Endothelial cell of umbilical vein (primary cell): ENCODE measurements at regions not wholly inside any gene's neighbourhood (a gene's known extent, or its start where the extent isn't known, plus 50 kb on each side); places are given as distances from the start of the nearest gene placed in this dataset.

Source experiments
- BruUV-seq: library from RNA; stranded (reverse); fragments of 400-500 nt; replicated peaks from 2 replicates; lab custom pipeline; 2021; lab: Mats Ljungman, UMichigan
- CTCF ChIA-PET: fragments of 300-600, 350-600 bp; sonication (Branson Sonifier 250); formaldehyde crosslinking; loops from one replicate; lab custom pipeline; 2021; ENCODE audit warnings: antibody characterized with exemption, inconsistent platforms; lab: Charles Lee
- POLR2A ChIA-PET: fragments of 300-600, 350-600 bp; sonication (Branson Sonifier 250); formaldehyde crosslinking; loops from one replicate; lab custom pipeline; 2021; ENCODE audit warnings: antibody characterized with exemption, inconsistent platforms; lab: Charles Lee
- DNase-seq: peaks from one replicate; pipeline ENCODE4 v3.0.0-alpha.2; 2011; ENCODE audit warnings: low read depth, low spot score
- FAIRE-seq: peaks from 2 replicates; lab custom pipeline; 2011; peaks lifted over from hg19 to GRCh38; lab: Jason Lieb, UNC
- H2AFZ ChIP-seq: 2 replicates; pipeline ENCODE4 v1.6.0; 2012; ENCODE audit warnings: low read depth, low read length, control low read depth, inconsistent platforms
- H3K27ac ChIP-seq: 2 replicates; pipeline ENCODE4 v1.5.1; 2011; ENCODE audit warnings: low read depth, mild to moderate bottlenecking, control low read depth, low read length, moderate library complexity; ENCODE audit not compliant: insufficient read depth
- H3K27me3 ChIP-seq, 2 experiments: 2 replicates each; pipeline versions ENCODE4 v1.6.0 to v1.6.1; 2011; ENCODE audit warnings: low read length in 2 of 2, mixed read lengths in 1 of 2; ENCODE audit not compliant: control insufficient read depth in 2 of 2, insufficient read depth in 2 of 2
- H3K36me3 ChIP-seq, 2 experiments: 2 replicates in 1 of 2; 3 replicates in 1 of 2; pipeline ENCODE4 v1.5.1; 2011; ENCODE audit warnings: low read length in 2 of 2, mild to moderate bottlenecking in 1 of 2, moderate library complexity in 1 of 2; ENCODE audit not compliant: control insufficient read depth in 2 of 2, insufficient read depth in 2 of 2; ENCODE audit errors: extremely low read depth in 1 of 2
- H3K4me1 ChIP-seq: 3 replicates; pipeline ENCODE4 v1.5.1; 2011; ENCODE audit warnings: mild to moderate bottlenecking, low read length; ENCODE audit not compliant: control insufficient read depth, insufficient read depth; ENCODE audit errors: extremely low read depth
- H3K4me2 ChIP-seq: 2 replicates; pipeline ENCODE4 v1.6.1; 2011; ENCODE audit warnings: low read length, control low read depth, mixed read lengths; ENCODE audit not compliant: insufficient read depth
- H3K4me3 ChIP-seq, 3 experiments: fragments of 200-600 bp in 1 of 3; sonication (generic), shearing (Covaris generic) in 1 of 3; replicated peaks in 1 of 3; 2 replicates each; pipeline ENCODE4 v1.5.1; 2011 to 2016; ENCODE audit warnings: control low read depth in 3 of 3, low read length in 3 of 3, mild to moderate bottlenecking in 2 of 3, inconsistent platforms in 1 of 3, low read depth in 1 of 3, moderate library complexity in 1 of 3; ENCODE audit not compliant: insufficient read depth in 1 of 3
- H3K79me2 ChIP-seq: 2 replicates; pipeline ENCODE4 v1.6.0; 2012; ENCODE audit warnings: low read length, inconsistent platforms; ENCODE audit not compliant: control insufficient read depth, insufficient read depth
- H3K9ac ChIP-seq: replicated peaks from 2 replicates; pipeline ENCODE3; 2011; ENCODE audit warnings: low read length, control low read depth; ENCODE audit not compliant: insufficient read depth; ENCODE audit errors: extremely low read depth
- H3K9me1 ChIP-seq: replicated peaks from 3 replicates; pipeline ENCODE4 v1.6.0; 2011; ENCODE audit warnings: mild to moderate bottlenecking, low read length; ENCODE audit not compliant: control insufficient read depth, insufficient read depth; ENCODE audit errors: extremely low read depth
- H3K9me3 ChIP-seq: replicated peaks from 2 replicates; pipeline ENCODE4 v1.5.1; 2012; ENCODE audit warnings: low read length, inconsistent platforms; ENCODE audit not compliant: control insufficient read depth, insufficient read depth
- H4K20me1 ChIP-seq: replicated peaks from 2 replicates; pipeline ENCODE3; 2011; ENCODE audit warnings: mild to moderate bottlenecking, low read length; ENCODE audit not compliant: control insufficient read depth, insufficient read depth; ENCODE audit errors: extremely low read depth
- EZH2 ChIP-seq: IDR thresholded peaks from 2 replicates; pipeline ENCODE4 v1.6.1; 2012; ENCODE audit warnings: borderline replicate concordance, low read depth, mild to moderate bottlenecking, moderate library complexity, low read length, inconsistent platforms; ENCODE audit not compliant: severe bottlenecking
- FOS ChIP-seq: IDR thresholded peaks from 2 replicates; pipeline ENCODE4 v1.6.1; 2011; ENCODE audit warnings: mild to moderate bottlenecking, low read length, moderate library complexity, borderline replicate concordance; ENCODE audit not compliant: insufficient read depth
- GATA2 ChIP-seq: IDR thresholded peaks from 2 replicates; pipeline ENCODE4 v1.7.0; 2011; ENCODE audit warnings: low read depth, mild to moderate bottlenecking, moderate library complexity, mixed read lengths, low read length; ENCODE audit not compliant: insufficient read length, insufficient read depth
- JUN ChIP-seq: IDR thresholded peaks from 2 replicates; pipeline ENCODE4 v1.6.1; 2011; ENCODE audit warnings: borderline replicate concordance, low read depth; ENCODE audit not compliant: insufficient read length, insufficient read depth
- MYC ChIP-seq: IDR thresholded peaks from one replicate; pipeline ENCODE4 v1.6.1; 2011; ENCODE audit warnings: mild to moderate bottlenecking, low read depth, low read length
- POLR2A ChIP-seq: IDR thresholded peaks from 2 replicates; pipeline ENCODE4 v1.6.1; 2012; ENCODE audit warnings: low read depth, mild to moderate bottlenecking, control low read depth, low read length
- POLR2AphosphoS5 ChIP-seq: IDR thresholded peaks from 2 replicates; pipeline ENCODE4 v1.6.1; 2012; ENCODE audit warnings: low read depth, mild to moderate bottlenecking, control low read depth, low read length, moderate library complexity; ENCODE audit not compliant: insufficient read depth
- dilution Hi-C: fragments of 300-500 bp; cut with MboI; formaldehyde crosslinking; loops from one replicate; pipeline ENCODE4 v1.15.0; 2019; ENCODE audit warnings: low sequenced_read_pairs; ENCODE audit not compliant: extremely low pct_ligation_motif_present
- intact Hi-C: fragments of 100-400 bp; cut with micrococcal nuclease; formaldehyde crosslinking; loops from one replicate; pipeline ENCODE4 v1.10.0; 2022
- TF ChIP-seq, protein P1 (sequence below), 2 donors: IDR thresholded peaks; 1 replicate in 1 of 2; 2 replicates in 1 of 2; pipeline ENCODE4 v1.5.1; 2011; ENCODE audit warnings: low read length in 2 of 2, mild to moderate bottlenecking in 2 of 2, moderate library complexity in 2 of 2, control low read depth in 1 of 2, inconsistent platforms in 1 of 2, low read depth in 1 of 2; ENCODE audit not compliant: insufficient read depth in 1 of 2; ENCODE audit errors: extremely low read depth in 1 of 2
- TF ChIP-seq, protein P2 (sequence below): IDR thresholded peaks from 2 replicates; pipeline ENCODE4 v1.6.1; 2011; ENCODE audit not compliant: insufficient read depth, insufficient read length

DNA sequence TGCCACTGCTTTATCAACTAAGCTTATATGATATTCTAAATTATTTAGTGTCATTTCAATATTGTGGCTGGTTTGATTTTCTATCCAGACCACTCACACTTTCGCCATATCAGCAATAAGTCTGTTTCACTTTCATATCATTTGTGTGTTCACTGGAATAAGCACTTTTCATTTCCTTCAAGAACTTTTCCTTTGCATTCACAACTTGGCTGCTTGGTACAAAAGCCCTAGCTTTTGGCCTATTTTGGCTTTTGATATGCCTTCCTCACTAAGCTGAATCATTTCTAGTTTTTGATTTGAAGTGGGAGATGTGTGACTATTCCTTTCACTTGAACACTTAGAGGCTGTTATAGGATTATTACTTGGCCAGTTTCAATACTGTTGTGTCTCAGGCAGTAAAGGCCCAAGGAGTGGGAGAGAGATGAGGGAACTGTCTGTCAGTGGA lies 120.9 kb upstream of the NAMPT start:
- no peak overlapping the region for H2AFZ ChIP-seq
- no peak overlapping the region for H3K4me2 ChIP-seq
- no peaks in the 10 kb centered on the region for H4K20me1 ChIP-seq
- no peaks in the 10 kb centered on the region for H3K9me3 ChIP-seq
- H3K79me2 ChIP-seq: no peaks in the 10 kb centered on the region
- POLR2A ChIA-PET: no interaction called here
- H3K4me3 ChIP-seq: no peak overlapping the region
- H3K27ac ChIP-seq: no peak overlapping the region
- CTCF ChIA-PET: no interaction called here
- TF ChIP-seq GATA2: no peak
- TF ChIP-seq MYC: no peak
- TF ChIP-seq, protein P1, sequence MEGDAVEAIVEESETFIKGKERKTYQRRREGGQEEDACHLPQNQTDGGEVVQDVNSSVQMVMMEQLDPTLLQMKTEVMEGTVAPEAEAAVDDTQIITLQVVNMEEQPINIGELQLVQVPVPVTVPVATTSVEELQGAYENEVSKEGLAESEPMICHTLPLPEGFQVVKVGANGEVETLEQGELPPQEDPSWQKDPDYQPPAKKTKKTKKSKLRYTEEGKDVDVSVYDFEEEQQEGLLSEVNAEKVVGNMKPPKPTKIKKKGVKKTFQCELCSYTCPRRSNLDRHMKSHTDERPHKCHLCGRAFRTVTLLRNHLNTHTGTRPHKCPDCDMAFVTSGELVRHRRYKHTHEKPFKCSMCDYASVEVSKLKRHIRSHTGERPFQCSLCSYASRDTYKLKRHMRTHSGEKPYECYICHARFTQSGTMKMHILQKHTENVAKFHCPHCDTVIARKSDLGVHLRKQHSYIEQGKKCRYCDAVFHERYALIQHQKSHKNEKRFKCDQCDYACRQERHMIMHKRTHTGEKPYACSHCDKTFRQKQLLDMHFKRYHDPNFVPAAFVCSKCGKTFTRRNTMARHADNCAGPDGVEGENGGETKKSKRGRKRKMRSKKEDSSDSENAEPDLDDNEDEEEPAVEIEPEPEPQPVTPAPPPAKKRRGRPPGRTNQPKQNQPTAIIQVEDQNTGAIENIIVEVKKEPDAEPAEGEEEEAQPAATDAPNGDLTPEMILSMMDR (IDR thresholded peaks at IDR 0.05; ENCODE audit: extremely low read depth in 1 of 2, insufficient read depth in 1 of 2, low read depth in 1 of 2, low read length in 2 of 2): no peak
- TF ChIP-seq POLR2A: no peak
- no peak for TF ChIP-seq POLR2AphosphoS5
- no peak for TF ChIP-seq JUN
- TF ChIP-seq, protein P2, sequence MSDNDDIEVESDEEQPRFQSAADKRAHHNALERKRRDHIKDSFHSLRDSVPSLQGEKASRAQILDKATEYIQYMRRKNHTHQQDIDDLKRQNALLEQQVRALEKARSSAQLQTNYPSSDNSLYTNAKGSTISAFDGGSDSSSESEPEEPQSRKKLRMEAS: no peak
- TF ChIP-seq FOS: no peak
- no peak for TF ChIP-seq EZH2
- dilution Hi-C loops: no loop called here
- H3K4me1 ChIP-seq: no peaks in the 10 kb centered on the region
- BruUV-seq: no TSS peak
- intact Hi-C loops: no loop called here
- no peak overlapping the region for H3K9ac ChIP-seq
- no peak for FAIRE-seq
- no peak for DNase-seq
- H3K36me3 ChIP-seq: no peaks in the 10 kb centered on the region
- H3K9me1 ChIP-seq: no peaks in the 10 kb centered on the region
- peaks cover 10 to 12% of the 10 kb centered on the region in 2 experiments for H3K27me3 ChIP-seq
